ACC112 (cell line): ENCODE measurements at regions not wholly inside any gene's neighbourhood (a gene's known extent, or its start where the extent isn't known, plus 50 kb on each side); places are given as distances from the start of the nearest gene placed in this dataset.

Experiments
- H2AFZ ChIP-seq: fragments of 200-600 bp; sonication (generic); one replicate; pipeline ENCODE4 v1.6.0; 2017; ENCODE audit warnings: antibody characterized with exemption, low read length; ENCODE audit not compliant: unreplicated experiment
- H3K27ac ChIP-seq: fragments of 200-600 bp; sonication (generic); 2 replicates; pipeline ENCODE4 v1.5.1; 2014; ENCODE audit warnings: low read depth, mild to moderate bottlenecking, antibody characterized with exemption, low read length, moderate library complexity
- H3K27me3 ChIP-seq: fragments of 200-600 bp; sonication (generic); 2 replicates; pipeline ENCODE4 v1.6.1; 2014; ENCODE audit warnings: mild to moderate bottlenecking, antibody characterized with exemption, low read length, moderate library complexity, mixed read lengths; ENCODE audit not compliant: insufficient read depth
- H3K36me3 ChIP-seq: fragments of 200-600 bp; sonication (generic); 2 replicates; pipeline ENCODE4 v1.6.1; 2016; ENCODE audit warnings: mild to moderate bottlenecking, antibody characterized with exemption, low read length, moderate library complexity, mixed read lengths; ENCODE audit not compliant: insufficient read depth
- H3K4me1 ChIP-seq: fragments of 200-600 bp; sonication (generic); one replicate; pipeline ENCODE4 v1.6.1; 2016; ENCODE audit warnings: low read length, mixed read lengths; ENCODE audit not compliant: insufficient read depth, unreplicated experiment, control insufficient read depth
- H3K4me3 ChIP-seq: fragments of 200-600 bp; sonication (generic); 2 replicates; pipeline ENCODE4 v1.5.1; 2014; ENCODE audit warnings: mild to moderate bottlenecking, low read depth, low read length
- H3K79me2 ChIP-seq: fragments of 200-600 bp; sonication (generic); one replicate; pipeline ENCODE4 v1.6.0; 2016; ENCODE audit warnings: low read length; ENCODE audit not compliant: control insufficient read depth, unreplicated experiment, insufficient read depth

DNA sequence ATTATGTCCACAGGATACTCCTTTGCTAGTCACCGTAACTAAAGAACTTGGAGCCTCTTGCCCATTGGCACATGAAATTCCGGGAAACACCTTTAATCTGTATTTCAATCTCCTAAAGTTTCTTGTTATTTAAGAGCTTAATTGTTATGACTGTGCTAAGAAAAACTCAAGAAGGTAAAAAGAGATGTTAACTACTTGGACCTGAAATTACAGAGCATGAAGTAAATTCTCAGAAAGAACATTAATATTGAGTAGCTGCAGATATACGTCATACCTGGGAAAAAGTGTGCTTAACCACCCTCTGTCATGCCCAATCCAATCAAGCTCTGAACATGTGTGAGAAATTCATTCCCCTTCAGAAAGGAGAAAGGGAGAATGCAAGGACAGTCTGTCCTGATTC, 394.9 kb upstream of the PTGER4 start:
- H3K27me3 ChIP-seq: no peaks in the 10 kb centered on the region
- no peaks in the 10 kb centered on the region for H3K36me3 ChIP-seq
- H2AFZ ChIP-seq: peak overlapping the region; percentile 22
- no peak overlapping the region for H3K4me3 ChIP-seq
- no peak overlapping the region for H3K27ac ChIP-seq
- H3K79me2 ChIP-seq: no peaks in the 10 kb centered on the region
- H3K4me1 ChIP-seq: no peaks in the 10 kb centered on the region

DNA sequence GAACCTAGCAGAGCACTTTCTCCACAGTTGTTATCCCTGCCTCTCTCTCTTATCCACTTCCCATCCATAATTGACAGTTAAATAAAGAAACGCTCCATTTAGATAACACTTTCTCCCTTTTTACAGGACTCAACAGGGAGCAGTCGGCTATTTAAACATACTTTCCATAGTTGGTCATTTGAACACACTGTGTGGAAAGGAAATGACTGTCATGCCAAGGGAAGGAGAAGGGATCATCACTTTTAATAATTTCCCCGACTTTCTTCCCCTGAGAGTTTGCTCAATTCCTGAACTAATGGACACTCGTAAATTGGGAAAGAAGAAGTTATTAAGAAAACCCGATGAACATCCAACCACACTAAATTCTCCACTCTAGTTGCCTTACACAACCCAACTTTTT, 400.8 kb upstream of the PTGER4 start:
- Histone ChIP-seq H3K4me3 (no peak overlapping the region), H3K79me2 (no peaks in the 10 kb centered on the region), H3K36me3 (no peaks in the 10 kb centered on the region), H2AFZ (no peak overlapping the region), H3K27ac (no peak overlapping the region), H3K27me3 (no peaks in the 10 kb centered on the region), H3K4me1 (no peaks in the 10 kb centered on the region)

DNA sequence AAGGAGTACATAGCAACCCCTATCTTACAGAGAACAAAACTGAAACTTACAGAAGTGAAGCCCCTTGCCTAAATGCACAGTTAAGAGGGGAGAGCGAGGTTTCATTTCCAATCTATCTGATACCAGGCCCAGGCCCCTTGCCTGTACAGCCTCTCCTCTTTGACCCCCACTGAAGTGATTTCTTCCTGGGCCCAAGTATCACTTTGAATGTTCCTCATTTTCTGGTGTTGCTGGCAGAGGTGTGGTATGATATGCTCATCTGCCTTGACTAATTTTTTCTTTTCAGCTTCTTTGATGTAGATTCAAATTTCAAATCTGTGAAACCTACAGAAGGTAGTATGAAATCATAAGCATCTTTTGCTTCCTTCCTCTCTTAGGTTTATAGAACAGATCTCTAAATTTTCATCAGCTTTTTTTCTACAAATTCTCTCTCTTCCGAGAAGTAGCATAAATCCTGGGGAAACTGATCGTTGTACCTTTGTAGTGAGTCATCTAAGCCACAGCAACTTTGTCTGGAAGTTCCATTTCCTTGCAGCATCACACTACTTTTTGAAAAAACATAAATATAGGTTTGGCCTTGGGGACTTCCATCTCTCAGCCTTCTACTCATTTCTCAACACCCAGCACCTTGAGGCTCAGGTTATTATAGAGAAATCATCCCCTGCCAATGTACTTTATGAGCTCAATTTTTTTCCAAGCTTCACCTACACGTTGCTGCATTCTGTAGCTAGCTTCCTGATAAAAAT, 402.4 kb upstream of the PTGER4 start:
- H3K79me2 ChIP-seq: no peaks in the 10 kb centered on the region
- no peak overlapping the region for H3K27ac ChIP-seq
- H3K4me3 ChIP-seq: no peak overlapping the region
- H3K36me3 ChIP-seq: no peaks in the 10 kb centered on the region
- no peak overlapping the region for H2AFZ ChIP-seq
- H3K27me3 ChIP-seq: no peaks in the 10 kb centered on the region
- no peaks in the 10 kb centered on the region for H3K4me1 ChIP-seq

GRCh38 chr5:40276426-40277102, 403.2 kb upstream of the PTGER4 start:
- no peaks in the 10 kb centered on the region for H3K27me3 ChIP-seq
- no peak overlapping the region for H2AFZ ChIP-seq
- no peaks in the 10 kb centered on the region for H3K79me2 ChIP-seq
- no peak overlapping the region for H3K4me3 ChIP-seq
- no peaks in the 10 kb centered on the region for H3K4me1 ChIP-seq
- no peak overlapping the region for H3K27ac ChIP-seq
- H3K36me3 ChIP-seq: no peaks in the 10 kb centered on the region

DNA sequence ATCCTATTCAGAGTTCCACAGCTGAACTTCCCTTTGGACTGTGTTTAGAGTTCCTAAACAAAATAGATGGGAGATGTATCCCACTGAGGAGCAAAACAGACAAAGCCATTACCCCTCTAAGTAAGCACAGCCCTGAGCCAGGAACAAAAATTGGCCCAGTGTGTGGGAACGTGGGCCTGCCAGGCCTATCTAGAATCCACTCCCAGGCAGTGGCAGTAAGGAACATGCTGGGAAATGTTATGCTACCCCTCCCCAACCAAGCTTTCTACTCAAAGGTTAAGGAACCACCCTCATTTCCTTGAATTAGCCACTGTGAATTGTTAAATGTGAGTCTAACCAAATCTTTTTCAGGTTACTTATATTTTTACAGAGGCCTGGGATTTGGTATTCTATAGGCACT, 405.1 kb upstream of the PTGER4 start:
- H3K4me1 ChIP-seq: no peaks in the 10 kb centered on the region
- no peaks in the 10 kb centered on the region for H3K36me3 ChIP-seq
- no peak overlapping the region for H3K4me3 ChIP-seq
- H3K27me3 ChIP-seq: no peaks in the 10 kb centered on the region
- H3K27ac ChIP-seq: no peak overlapping the region
- H3K79me2 ChIP-seq: no peaks in the 10 kb centered on the region
- no peak overlapping the region for H2AFZ ChIP-seq

GRCh38 chr5:40273936-40274335, 405.8 kb upstream of the PTGER4 start:
- no peak overlapping the region for H3K27ac ChIP-seq
- H3K4me3 ChIP-seq: no peak overlapping the region
- no peak overlapping the region for H2AFZ ChIP-seq
- H3K36me3 ChIP-seq: no peaks in the 10 kb centered on the region
- H3K79me2 ChIP-seq: no peaks in the 10 kb centered on the region
- H3K27me3 ChIP-seq: no peaks in the 10 kb centered on the region
- H3K4me1 ChIP-seq: no peaks in the 10 kb centered on the region

GRCh38 chr5:40271476-40271875, 408.2 kb upstream of the PTGER4 start:
- Histone ChIP-seq H3K4me1 (no peaks in the 10 kb centered on the region), H3K79me2 (no peaks in the 10 kb centered on the region), H3K36me3 (no peaks in the 10 kb centered on the region), H3K27me3 (no peaks in the 10 kb centered on the region), H3K4me3 (no peak overlapping the region), H3K27ac (no peak overlapping the region), H2AFZ (no peak overlapping the region)

DNA sequence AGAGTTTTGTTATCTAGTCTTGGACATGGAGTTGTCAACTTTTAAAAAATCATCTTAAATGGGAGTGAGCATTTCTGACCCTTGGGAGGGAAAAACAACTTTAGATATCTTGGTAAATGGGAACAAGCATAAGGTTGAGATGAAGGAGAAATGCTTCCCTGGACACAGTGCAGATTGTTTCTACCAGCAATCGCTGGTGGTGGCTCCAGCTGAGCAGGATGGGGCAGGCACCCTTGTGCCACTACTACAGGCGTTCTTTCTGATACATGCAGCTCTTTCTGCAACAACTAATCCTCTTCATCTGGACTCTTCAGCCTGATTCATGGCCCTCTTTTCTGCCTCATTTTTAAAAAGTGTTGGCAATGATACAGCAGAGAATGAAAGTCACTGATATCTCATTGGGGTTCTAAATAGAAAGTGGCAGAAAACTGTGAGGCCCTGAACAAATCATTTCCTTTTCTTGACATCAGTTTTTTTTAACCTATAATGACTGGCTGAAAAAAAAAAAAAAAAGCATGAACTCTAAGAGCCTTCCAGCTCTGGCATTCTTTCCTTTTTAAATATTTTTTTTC, 409.4 kb upstream of the PTGER4 start:
- Histone ChIP-seq H2AFZ (no peak overlapping the region), H3K27ac (no peak overlapping the region), H3K4me1 (no peaks in the 10 kb centered on the region), H3K27me3 (no peaks in the 10 kb centered on the region), H3K79me2 (no peaks in the 10 kb centered on the region), H3K36me3 (no peaks in the 10 kb centered on the region), H3K4me3 (no peak overlapping the region)

- Histone ChIP-seq H3K27ac (no peak overlapping the region), H3K4me3 (no peak overlapping the region), H2AFZ (no peak overlapping the region), H3K4me1 (no peaks in the 10 kb centered on the region), H3K79me2 (no peaks in the 10 kb centered on the region), H3K36me3 (no peaks in the 10 kb centered on the region), H3K27me3 (no peaks in the 10 kb centered on the region)
Observed at GRCh38 chr5:40268088-40268487, 411.6 kb upstream of the PTGER4 start.

DNA sequence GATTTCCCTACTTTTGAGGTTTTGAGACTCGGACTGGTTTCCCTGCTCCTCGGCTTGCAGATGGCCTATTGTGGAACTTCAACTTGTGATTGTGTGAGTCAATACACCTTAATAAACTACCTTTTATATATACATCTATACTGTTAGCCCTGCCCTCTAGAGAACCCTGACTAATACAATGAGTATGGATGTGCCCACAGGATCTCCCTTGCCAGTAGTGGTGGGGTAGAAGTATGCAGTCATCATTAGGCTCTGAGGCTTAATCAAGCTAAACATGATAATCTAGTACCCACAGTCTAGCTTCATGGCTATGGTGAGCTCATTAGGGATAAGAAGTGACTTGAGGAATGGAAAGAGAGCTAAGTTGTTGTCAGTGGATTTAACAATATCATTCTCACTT, 412.8 kb upstream of the PTGER4 start:
- Histone ChIP-seq H3K79me2 (no peaks in the 10 kb centered on the region), H3K27ac (no peak overlapping the region), H2AFZ (no peak overlapping the region), H3K4me1 (no peaks in the 10 kb centered on the region), H3K36me3 (no peaks in the 10 kb centered on the region), H3K27me3 (no peaks in the 10 kb centered on the region), H3K4me3 (no peak overlapping the region)

DNA sequence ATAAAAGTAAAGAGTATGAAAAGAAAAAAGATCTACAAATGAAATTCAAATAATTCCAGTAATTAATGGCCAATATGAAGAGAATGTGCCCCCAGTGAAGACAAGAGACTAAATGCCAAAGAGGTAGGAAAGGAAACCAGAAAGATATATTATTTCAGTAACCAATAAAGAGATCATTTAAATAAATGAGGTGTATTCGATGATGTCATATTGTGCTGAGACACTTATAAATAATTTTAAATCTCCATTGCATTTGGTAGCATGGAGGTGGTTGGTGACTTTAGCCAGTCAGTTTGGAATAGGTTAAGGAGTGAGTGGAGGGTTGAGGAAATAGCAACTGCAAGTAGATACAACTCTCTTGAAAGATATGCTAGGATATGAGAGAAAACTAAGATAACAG, 417.7 kb upstream of the PTGER4 start:
- Histone ChIP-seq H2AFZ (no peak overlapping the region), H3K4me1 (no peaks in the 10 kb centered on the region), H3K36me3 (no peaks in the 10 kb centered on the region), H3K27ac (no peak overlapping the region), H3K4me3 (no peak overlapping the region), H3K79me2 (no peaks in the 10 kb centered on the region), H3K27me3 (no peaks in the 10 kb centered on the region)
